MV-4-11 (cell line): ENCODE measurements at regions not wholly inside any gene's neighbourhood (a gene's known extent, or its start where the extent isn't known, plus 50 kb on each side); places are given as distances from the start of the nearest gene placed in this dataset.
A peak's percentile ranks its signal among the peaks of the same experiment; 100 is the strongest.
"Not testable (repeated sequence)": the region's sequence is repeated elsewhere in the genome, so short reads cannot be mapped to it uniquely, and the experiment has no call there.

Experiments
- DNase-seq: peaks from one replicate; lab custom pipeline; 2025; lab: John Stamatoyannopoulos, UW

- DNase-seq = no peak
These were observed 171.6 kb downstream of the VAPA start for GRCh38 chr18:10085416-10085815.

DNA sequence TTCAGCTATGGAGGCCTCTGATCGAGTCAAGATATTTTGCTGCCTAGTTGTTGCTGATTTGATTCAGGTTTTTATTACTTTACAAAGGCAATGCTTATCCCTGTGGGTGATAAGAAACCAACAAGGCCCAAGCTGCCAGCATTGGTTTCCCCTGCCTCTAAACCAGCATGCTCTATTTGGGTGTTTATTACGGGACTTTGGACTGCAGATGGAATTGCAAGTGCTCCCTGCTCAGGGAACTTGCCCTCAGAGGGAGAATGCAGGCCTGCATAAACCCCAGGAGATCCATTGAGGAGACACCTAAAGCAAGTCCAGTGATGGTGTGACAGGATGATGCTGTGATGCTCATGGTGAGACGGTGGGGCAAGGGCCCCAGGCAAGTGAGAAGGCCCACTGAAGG, 172.1 kb downstream of the VAPA start:
- no peak for DNase-seq

GRCh38 chr18:10086458-10087210, 172.8 kb downstream of the VAPA start:
- no peak for DNase-seq

DNA sequence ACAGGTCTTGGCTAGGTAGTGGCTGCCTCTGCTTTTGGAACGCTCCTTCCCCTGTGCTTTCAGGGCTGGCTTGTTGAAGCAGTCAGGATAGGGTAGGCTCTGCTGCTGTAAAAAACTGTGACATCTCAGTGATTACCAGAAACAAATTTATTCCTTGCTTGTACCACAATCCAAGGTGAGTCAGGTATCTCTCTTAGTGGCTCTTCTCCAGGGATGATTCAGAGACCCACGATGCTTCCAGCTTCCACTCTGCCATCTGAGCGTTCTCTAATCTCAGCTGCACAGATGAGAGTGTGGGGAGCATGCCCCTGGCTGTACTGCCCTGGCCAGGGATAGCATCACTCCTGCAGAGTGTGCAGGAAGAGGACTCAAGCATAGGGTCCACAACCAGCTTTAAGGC, 174.9 kb downstream of the VAPA start:
- DNase-seq = no peak

DNA sequence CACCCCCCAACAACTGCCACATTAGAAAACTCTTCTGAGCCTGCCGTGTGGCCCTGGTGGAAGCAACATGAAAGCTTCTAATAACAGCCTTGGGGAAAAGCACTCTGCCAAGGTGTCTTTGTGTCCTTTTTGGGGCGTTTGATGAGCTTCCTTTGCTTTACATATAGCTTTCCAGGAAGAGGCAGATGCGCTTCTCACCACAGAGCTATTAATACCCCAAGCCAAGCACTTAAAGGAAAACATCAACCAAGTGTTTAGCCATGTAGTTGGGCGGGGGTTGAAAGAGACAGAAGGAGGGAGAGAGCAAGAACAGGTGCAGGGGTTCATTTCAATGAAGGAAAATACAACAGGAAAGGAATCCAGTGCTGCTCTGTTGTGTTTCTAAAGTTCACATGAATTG, 176.1 kb downstream of the VAPA start:
- DNase-seq = no peak

GRCh38 chr18:10090668-10091067, 176.9 kb downstream of the VAPA start:
- DNase-seq = no peak

- no peak for DNase-seq
These were observed 179.6 kb downstream of the VAPA start for GRCh38 chr18:10093445-10093844.

DNA sequence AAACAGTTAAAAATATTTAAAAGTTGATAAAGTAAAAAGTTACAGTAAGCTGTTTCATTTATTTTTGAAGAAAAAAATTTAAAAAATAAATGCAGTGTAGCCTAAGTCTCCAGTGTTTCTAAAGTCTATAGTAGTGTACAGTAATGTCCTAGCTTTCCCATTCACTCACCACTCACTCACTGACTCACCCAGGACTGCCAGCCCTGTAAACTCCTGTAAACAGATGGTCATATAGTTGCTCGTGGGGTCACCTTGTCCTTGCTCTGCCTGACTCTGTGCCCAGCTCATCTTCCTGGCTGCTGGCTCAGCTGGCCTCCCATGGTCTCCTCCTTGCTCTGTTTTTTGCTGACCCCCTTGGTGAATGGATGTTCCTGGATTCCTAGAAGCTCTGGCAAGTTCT, 180.3 kb downstream of the VAPA start:
- no peak for DNase-seq

- peak; percentile 35 for DNase-seq
These were observed 180.8 kb downstream of the VAPA start for GRCh38 chr18:10094655-10095054.

GRCh38 chr18:10095356-10095755, 181.5 kb downstream of the VAPA start:
- no peak for DNase-seq

DNA sequence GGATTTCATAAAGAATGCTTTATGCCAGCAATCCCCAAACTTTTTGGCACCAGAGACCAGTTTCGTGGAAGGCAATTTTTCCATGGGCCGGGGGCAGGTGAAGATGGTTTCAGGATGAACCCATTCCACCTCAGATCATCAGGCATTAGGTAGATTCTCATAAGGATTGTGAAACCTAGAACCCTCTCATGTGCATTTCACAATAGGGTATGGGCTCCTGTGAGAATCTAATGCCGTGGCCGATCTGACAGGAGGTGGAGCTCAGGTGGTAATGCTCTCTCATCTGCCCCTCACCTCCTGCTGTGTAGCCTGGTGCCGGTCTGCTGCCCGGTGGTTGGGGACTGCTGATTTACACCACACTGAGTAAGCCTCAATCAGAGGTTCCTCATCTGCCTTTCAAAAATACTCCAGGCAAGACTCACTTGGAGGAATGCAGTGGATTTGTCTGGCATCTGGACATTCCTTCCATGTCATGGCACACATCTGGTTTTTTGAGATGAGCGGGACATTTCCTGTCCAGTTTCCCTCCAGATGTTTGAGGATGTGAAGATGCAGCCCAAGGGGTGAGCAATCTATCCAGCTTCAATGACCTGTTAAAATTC, 185.8 kb downstream of the VAPA start:
- no peak for DNase-seq

GRCh38 chr18:10100196-10100595, 186.4 kb downstream of the VAPA start:
- DNase-seq = no peak

DNA sequence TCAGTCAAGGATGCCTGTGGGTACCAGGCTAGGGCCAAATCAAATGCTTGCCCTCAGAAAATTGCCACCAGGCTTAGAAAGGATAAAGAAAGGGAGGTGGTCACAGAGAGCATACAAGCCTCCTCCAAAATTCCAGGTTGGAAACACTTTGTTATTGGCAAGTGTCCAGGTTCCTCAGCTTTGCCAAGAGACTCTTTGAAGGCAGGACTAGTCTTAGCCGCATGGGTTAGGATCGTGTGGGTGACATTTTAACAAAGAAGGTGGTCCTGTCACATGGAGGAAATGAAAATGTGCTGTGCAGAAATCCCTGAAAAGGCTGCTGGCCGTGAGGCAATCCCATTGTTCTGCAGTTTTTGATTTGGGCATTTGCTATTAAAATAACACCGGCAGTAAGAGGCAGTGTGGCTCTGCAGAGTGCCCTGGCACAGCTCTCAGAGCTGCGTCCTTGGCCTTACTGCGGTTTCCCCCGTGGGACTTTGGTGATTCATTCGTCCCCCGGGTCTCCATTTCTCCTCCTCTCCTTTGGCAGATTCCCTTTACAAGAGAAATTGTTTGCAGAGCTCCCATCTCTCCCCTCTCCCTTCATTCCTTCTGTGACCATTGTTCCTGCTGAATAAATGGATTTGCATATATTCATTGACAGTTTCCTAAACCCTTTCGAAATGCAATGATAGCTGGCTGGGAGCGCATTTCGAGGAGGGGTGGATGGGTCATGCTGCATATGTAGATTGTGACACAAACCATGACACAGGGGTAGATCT, 187.3 kb downstream of the VAPA start:
- DNase-seq = peak; percentile 24

GRCh38 chr18:10101729-10102128, 187.9 kb downstream of the VAPA start:
- DNase-seq = no peak

DNA sequence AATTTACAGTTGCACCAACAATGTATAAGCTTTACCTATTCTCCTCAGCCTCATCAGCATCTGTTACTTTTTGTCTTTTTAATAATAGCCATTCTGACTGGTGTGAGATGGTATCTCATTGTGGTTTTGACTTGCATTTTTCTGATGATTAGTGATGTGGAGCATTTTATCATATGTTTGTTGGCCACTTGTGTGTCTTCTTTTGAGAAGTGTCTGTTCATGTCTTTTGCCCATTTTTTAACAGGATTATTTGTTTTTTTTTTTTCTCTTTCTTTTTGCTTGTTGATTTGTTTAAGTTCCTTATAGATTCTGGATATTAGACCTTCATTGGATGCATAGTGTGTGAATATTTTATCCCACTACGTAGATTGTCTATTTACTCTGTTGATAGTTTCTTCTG, 191.3 kb downstream of the VAPA start:
- DNase-seq = not testable (repeated sequence)

- DNase-seq = peak; percentile 21
These were observed 197.4 kb downstream of the VAPA start for GRCh38 chr18:10111191-10111590.

DNA sequence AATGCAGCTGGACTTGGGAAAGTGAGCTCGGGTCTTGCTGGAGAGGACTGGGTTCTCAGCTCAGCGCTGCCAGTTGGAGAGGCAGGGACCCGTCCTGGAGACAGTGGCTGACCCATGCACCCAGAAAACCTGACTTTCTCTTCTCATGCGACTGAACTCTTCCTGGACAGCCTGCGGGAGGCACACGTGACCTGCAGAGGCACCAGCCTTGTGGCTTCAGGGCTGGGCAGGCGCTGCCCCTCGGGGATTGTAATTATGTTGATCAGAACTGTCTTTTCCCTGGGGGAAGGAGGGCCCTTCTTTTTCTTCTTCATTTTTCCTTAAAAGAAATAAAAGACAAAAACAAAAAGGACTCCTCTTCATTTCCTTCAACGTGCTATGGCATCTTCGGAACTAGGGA, 198.1 kb downstream of the VAPA start:
- no peak for DNase-seq

DNA sequence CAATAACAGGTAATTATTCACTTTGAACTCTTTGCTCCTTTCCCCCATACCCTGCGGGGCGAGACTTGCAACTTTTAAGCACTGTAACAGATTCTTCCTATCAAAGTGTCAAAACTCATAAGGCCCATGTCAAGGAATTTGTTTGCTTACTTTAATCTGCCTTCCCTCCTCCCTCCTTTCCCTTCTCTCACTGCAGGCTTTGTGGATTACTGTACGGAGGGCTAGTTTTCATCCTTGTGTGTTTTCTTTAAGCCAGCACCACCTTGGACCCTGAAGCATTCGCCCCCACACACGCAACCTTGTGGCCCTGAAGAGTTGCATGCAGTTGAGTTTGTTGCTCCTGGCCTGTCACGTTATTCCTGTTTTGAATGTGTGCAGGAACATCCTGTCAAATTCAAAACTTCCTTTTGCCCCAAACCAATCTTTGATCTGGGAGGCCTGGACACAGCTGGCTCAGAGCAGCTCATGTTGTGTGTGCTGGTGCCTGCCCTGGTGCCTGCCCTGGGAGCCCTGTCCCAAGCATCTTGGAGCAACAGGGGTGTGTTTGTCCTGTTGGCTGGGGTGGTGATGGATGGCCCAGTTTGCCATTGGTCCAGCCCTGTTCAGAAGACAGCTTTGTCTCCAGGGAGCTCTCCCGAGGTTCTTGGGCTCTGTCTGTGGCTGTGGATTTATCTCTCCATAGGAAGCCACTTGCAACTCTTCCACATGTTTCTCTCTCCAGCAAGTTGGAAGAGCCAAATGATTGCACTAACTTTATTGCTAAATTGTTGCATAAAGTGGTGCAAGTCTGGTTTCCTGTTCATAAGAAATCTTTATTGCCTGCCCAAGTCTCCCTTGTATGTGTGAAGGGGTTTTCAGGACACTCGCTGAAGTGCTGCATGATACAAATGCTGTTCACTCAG, 199.6 kb downstream of the VAPA start:
- peak; percentile 63 for DNase-seq

DNA sequence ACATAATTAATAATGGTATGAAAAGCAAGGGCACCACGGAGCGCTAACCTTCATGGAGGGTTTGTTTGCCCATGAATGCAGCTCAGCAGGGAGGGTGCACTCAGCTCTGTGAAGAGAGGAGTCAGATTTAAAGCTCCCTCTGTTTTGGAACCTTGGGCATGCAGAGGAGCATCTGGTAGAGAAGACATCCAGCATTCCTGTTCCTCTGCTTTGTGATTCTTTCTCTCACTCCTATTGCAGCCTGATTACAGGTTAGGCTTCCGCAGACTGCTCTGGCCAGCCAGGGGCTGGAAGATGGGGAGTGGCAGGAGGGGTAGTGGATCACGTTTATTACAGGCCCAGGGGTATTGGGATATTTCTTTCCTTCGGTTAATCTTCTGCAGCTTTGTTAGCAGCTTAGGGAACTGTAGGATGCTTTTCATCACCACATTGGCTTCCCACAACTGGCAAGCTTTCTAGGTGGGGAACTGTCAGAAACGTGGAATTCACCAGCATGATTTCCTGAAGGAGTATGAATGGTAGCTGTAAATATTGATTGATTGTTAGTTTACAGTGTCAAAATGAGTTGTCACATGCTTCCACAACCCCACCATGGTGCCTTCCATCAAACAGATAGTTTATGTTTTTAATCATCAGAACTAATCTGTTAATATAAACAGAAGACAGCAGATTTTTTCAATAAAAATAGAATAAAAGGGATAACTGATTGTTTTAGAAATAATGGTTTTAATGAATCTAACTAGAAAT, 201.1 kb downstream of the VAPA start:
- no peak for DNase-seq

GRCh38 chr18:10116574-10116973, 202.8 kb downstream of the VAPA start:
- DNase-seq = no peak

DNA sequence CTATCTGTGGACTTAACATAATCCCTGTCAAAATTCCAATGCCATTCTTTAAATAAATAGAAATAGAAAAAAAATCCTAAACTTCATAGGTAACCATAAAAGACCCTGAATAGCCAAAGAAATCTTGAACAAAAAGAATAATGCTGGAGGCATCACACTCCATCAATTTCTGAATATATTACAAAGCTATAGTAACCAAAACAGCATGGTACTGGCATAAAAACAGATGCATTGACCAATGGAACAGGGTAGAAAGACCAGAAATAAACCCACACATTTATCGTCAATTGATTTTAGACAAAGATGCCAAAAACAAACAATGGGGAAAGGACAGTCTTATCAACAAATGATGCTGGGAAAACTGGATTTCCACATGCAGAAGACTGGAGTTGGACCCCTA, 205.7 kb downstream of the VAPA start:
- no peak for DNase-seq
